ENCODE measurements at regions not wholly inside any gene's neighbourhood (a gene's known extent, or its start where the extent isn't known, plus 50 kb on each side); places are given as distances from the start of the nearest gene placed in this dataset.

GRCh38 chr16:74024953-74025352 lies 271.7 kb upstream of the PSMD7 start:
- TF ChIP-seq CTCF (conservative IDR thresholded peaks at IDR 0.05 in 1 of 2, IDR thresholded peaks at IDR 0.05 in 1 of 2; ENCODE audit: low read depth in 1 of 2, low read length in 2 of 2) (no peak), EZH2 (IDR thresholded peaks at IDR 0.05; ENCODE audit: low read length, missing control alignments) (no peak)

Data from fibroblast of lung (primary cell).